ENCODE measurements at regions not wholly inside any gene's neighbourhood (a gene's known extent, or its start where the extent isn't known, plus 50 kb on each side); places are given as distances from the start of the nearest gene placed in this dataset.

- peak; percentile 29 to 80 for DNase-seq
These were observed 70.5 kb downstream of the FAM217A start for GRCh38 chr6:4008324-4009047.

GRCh38 chr6:4009486-4009885 is 69.5 kb downstream of the FAM217A start:
- no peak for DNase-seq

- no peak for DNase-seq
These were observed 68.9 kb downstream of the FAM217A start for GRCh38 chr6:4010048-4010447.

GRCh38 chr6:4010689-4011090 is 68.2 kb downstream of the FAM217A start:
- DNase-seq: no peak

GRCh38 chr6:4012826-4013225 is 66.1 kb downstream of the FAM217A start:
- DNase-seq: no peak

- DNase-seq: peak in 1 of 2 experiments; percentile 40
These were observed 61.7 kb downstream of the FAM217A start for GRCh38 chr6:4017058-4017739.

GRCh38 chr6:4017834-4018170 is 61.1 kb downstream of the FAM217A start:
- peak in 1 of 2 experiments; percentile 81 for DNase-seq

- peak; percentile 96 to 98 for DNase-seq
These were observed 60.6 kb downstream of the FAM217A start for GRCh38 chr6:4018171-4018923.
